PC-3 (cell line): ENCODE measurements at regions not wholly inside any gene's neighbourhood (a gene's known extent, or its start where the extent isn't known, plus 50 kb on each side); places are given as distances from the start of the nearest gene placed in this dataset.

Experiments
- EZH2 ChIP-seq: fragments of 300-600 bp; sonication (generic); IDR thresholded peaks from one replicate; pipeline ENCODE4 v1.6.1; 2017; ENCODE audit warnings: antibody characterized with exemption, mild to moderate bottlenecking, low read length; ENCODE audit not compliant: unreplicated experiment
- EZH2phosphoT487 ChIP-seq: fragments of 300-600 bp; sonication (generic); IDR thresholded peaks from 2 replicates; pipeline ENCODE4 v1.6.1; 2018; ENCODE audit warnings: mild to moderate bottlenecking, antibody characterized with exemption, low read length, borderline replicate concordance
- TF ChIP-seq, protein P1 (sequence below): fragments of 300-600 bp; sonication (generic); conservative IDR thresholded peaks from 2 replicates; pipeline ENCODE4 v1.5.1; 2017; ENCODE audit warnings: antibody characterized with exemption, low read depth, mild to moderate bottlenecking, low read length

DNA sequence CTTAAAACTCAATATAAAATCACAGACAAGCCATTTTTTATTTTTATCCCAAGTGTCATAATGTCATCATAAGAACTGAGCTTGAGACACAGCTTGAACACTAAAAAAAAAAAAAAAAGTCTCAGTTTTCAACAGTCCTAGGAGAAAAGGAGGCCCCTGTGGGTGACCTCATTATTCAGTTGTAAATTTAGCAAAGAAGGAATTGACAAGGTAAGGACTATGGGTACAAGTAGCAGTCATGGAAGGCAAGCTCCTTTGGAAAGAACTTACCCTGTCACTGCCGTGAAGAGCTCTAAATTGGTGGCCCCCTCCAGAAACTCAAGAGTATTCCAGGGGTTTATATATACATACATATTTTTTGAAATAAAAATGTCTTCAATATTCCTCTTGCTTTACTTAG lies 864.4 kb upstream of the KCND2 start:
- TF ChIP-seq, protein P1, sequence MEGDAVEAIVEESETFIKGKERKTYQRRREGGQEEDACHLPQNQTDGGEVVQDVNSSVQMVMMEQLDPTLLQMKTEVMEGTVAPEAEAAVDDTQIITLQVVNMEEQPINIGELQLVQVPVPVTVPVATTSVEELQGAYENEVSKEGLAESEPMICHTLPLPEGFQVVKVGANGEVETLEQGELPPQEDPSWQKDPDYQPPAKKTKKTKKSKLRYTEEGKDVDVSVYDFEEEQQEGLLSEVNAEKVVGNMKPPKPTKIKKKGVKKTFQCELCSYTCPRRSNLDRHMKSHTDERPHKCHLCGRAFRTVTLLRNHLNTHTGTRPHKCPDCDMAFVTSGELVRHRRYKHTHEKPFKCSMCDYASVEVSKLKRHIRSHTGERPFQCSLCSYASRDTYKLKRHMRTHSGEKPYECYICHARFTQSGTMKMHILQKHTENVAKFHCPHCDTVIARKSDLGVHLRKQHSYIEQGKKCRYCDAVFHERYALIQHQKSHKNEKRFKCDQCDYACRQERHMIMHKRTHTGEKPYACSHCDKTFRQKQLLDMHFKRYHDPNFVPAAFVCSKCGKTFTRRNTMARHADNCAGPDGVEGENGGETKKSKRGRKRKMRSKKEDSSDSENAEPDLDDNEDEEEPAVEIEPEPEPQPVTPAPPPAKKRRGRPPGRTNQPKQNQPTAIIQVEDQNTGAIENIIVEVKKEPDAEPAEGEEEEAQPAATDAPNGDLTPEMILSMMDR = no peak
- TF ChIP-seq EZH2 (no peak), EZH2phosphoT487 (no peak)
